Neural crest cell (in vitro differentiated cells): ENCODE measurements at regions not wholly inside any gene's neighbourhood (a gene's known extent, or its start where the extent isn't known, plus 50 kb on each side); places are given as distances from the start of the nearest gene placed in this dataset.

Experiments
- DNase-seq: peaks from one replicate; pipeline ENCODE4 v3.0.0; 2021; ENCODE audit warnings: low read depth, mixed read lengths, low spot score
- H3K27ac Mint-ChIP-seq: one replicate; pipeline ENCODE4 v1.8.0; 2021; ENCODE audit warnings: mild to moderate bottlenecking, mixed read lengths; ENCODE audit not compliant: unreplicated experiment
- H3K27me3 Mint-ChIP-seq: 2 replicates; pipeline ENCODE4 v1.8.0; 2021; ENCODE audit warnings: low read depth, mild to moderate bottlenecking, mixed read lengths
- H3K36me3 Mint-ChIP-seq: 2 replicates; pipeline ENCODE4 v1.8.0; 2021; ENCODE audit warnings: low read depth, mild to moderate bottlenecking, mixed read lengths
- H3K4me1 Mint-ChIP-seq: 2 replicates; pipeline ENCODE4 v1.8.0; 2021; ENCODE audit warnings: mixed read lengths
- H3K4me3 Mint-ChIP-seq: one replicate; pipeline ENCODE4 v1.8.0; 2021; ENCODE audit warnings: mild to moderate bottlenecking, mixed read lengths
- H3K9me3 Mint-ChIP-seq: 2 replicates; pipeline ENCODE4 v1.8.0; 2021; ENCODE audit warnings: mixed read lengths
- CTCF ChIP-seq: fragments of 200-600 bp; sonication (generic); conservative IDR thresholded peaks from 2 replicates; pipeline ENCODE4 v1.5.0; 2021; ENCODE audit warnings: antibody characterized with exemption, mild to moderate bottlenecking

GRCh38 chr6:165725201-165725600 is 62.2 kb upstream of the PDE10A start:
- Mint-ChIP-seq H3K9me3 (no peaks in the 10 kb centered on the region), H3K4me1 (peaks cover 4% of the 10 kb centered on the region), H3K4me3 (no peak overlapping the region), H3K27ac (no peak overlapping the region), H3K36me3 (no peaks in the 10 kb centered on the region), H3K27me3 (peaks cover 1% of the 10 kb centered on the region)
- TF ChIP-seq CTCF: no peak
- no peak for DNase-seq

- TF ChIP-seq CTCF: no peak
- H3K27me3 Mint-ChIP-seq: peaks cover 10% of the 10 kb centered on the region
- no peaks in the 10 kb centered on the region for H3K36me3 Mint-ChIP-seq
- H3K4me1 Mint-ChIP-seq: peaks cover 4% of the 10 kb centered on the region
- H3K27ac Mint-ChIP-seq: no peak overlapping the region
- H3K9me3 Mint-ChIP-seq: no peaks in the 10 kb centered on the region
- DNase-seq: no peak
- no peak overlapping the region for H3K4me3 Mint-ChIP-seq
These were observed 60.3 kb upstream of the PDE10A start for GRCh38 chr6:165723326-165723725.

- DNase-seq: no peak
- Mint-ChIP-seq H3K27me3 (peaks cover 10% of the 10 kb centered on the region), H3K27ac (no peak overlapping the region), H3K4me3 (no peak overlapping the region), H3K4me1 (peaks cover 4% of the 10 kb centered on the region), H3K36me3 (no peaks in the 10 kb centered on the region), H3K9me3 (no peaks in the 10 kb centered on the region)
- no peak for TF ChIP-seq CTCF
These were observed 59.0 kb upstream of the PDE10A start for GRCh38 chr6:165722022-165722421.

- Mint-ChIP-seq H3K4me1 (no peaks in the 10 kb centered on the region), H3K27ac (no peak overlapping the region), H3K27me3 (peaks cover 10% of the 10 kb centered on the region), H3K4me3 (no peak overlapping the region), H3K9me3 (no peaks in the 10 kb centered on the region), H3K36me3 (no peaks in the 10 kb centered on the region)
- DNase-seq: no peak
- no peak for TF ChIP-seq CTCF
These were observed 58.3 kb upstream of the PDE10A start for GRCh38 chr6:165721356-165721755.

GRCh38 chr6:165718491-165718891 is 55.5 kb upstream of the PDE10A start:
- Mint-ChIP-seq H3K9me3 (no peaks in the 10 kb centered on the region), H3K4me3 (no peak overlapping the region), H3K27ac (no peak overlapping the region), H3K4me1 (no peaks in the 10 kb centered on the region), H3K36me3 (no peaks in the 10 kb centered on the region), H3K27me3 (peaks cover 10% of the 10 kb centered on the region)
- DNase-seq: no peak
- no peak for TF ChIP-seq CTCF
